ENCODE measurements at regions not wholly inside any gene's neighbourhood (a gene's known extent, or its start where the extent isn't known, plus 50 kb on each side); places are given as distances from the start of the nearest gene placed in this dataset.
A peak's percentile ranks its signal among the peaks of the same experiment; 100 is the strongest.

- no peak overlapping the region for H2BK15ac ChIP-seq (ENCODE audit: low read length)
- H2AFZ ChIP-seq (ENCODE audit: low read length): peak overlapping the region; percentile 2; the same call in 1 of the 2 replicates
- H3K4me2 ChIP-seq (ENCODE audit: insufficient read depth in 1 of 2, low read depth in 2 of 2, low read length in 2 of 2): no peak overlapping the region
- DNase-seq (ENCODE audit: low read depth in 1 of 2, low spot score in 2 of 2) (peak in 1 of 2 experiments; percentile 38), FAIRE-seq (no peak)
- no peaks in the 10 kb centered on the region for H3K79me2 ChIP-seq (ENCODE audit: control insufficient read depth in 1 of 2, insufficient read depth in 2 of 2, low read length in 2 of 2)
- H4K20me1 ChIP-seq (replicated peaks in 1 of 2; ENCODE audit: control insufficient read depth in 1 of 2, insufficient read depth in 2 of 2, low read length in 2 of 2): no peaks in the 10 kb centered on the region
- H3K4ac ChIP-seq (replicated peaks; ENCODE audit: insufficient read length, low read depth, low read length): no peak overlapping the region
- no peaks in the 10 kb centered on the region for H3K36me3 ChIP-seq (ENCODE audit: control insufficient read depth in 2 of 4, insufficient read depth in 4 of 4, low read length in 3 of 4)
- no peak overlapping the region for H4K91ac ChIP-seq (replicated peaks; ENCODE audit: insufficient read length, low read length)
- H2BK5ac ChIP-seq (ENCODE audit: low read depth, low read length): no peak overlapping the region
- H3K9ac ChIP-seq (replicated peaks in 1 of 4; ENCODE audit: extremely low read depth in 1 of 4, low read depth in 3 of 4, low read length in 3 of 4): no peak overlapping the region
- CTCF ChIA-PET (ENCODE audit: partially characterized antibody): interaction anchor here (0.6 to 1.3 kb wide), 5 partner anchors 12 to 706 kb away, joined by 3 to 4 read pairs (median 3); no protein-coding TSS in a partner anchor
- no peak overlapping the region for H3K23ac ChIP-seq (ENCODE audit: insufficient read length)
- H2AK5ac ChIP-seq (ENCODE audit: low read depth, low read length): no peak overlapping the region
- no peak overlapping the region; the same call in 1 of the 2 replicates for H2BK12ac ChIP-seq (ENCODE audit: low read depth, low read length)
- WGBS, 2 experiments (ENCODE audit: extremely low coverage in 1 of 2, insufficient coverage in 1 of 2, insufficient read length in 1 of 2, insufficient replicate concordance in 2 of 2, low coverage in 1 of 2, low lambda C conversion rate in 2 of 2, missing lambda C conversion rate in 1 of 2): 93% methylated on average over 13 of the region's 13 CpGs; no CpG with 5 or more reads in 1 of the 2 experiments
- POLR2A ChIA-PET (ENCODE audit: partially characterized antibody): interaction anchor here (0.6 to 1.4 kb wide), 2 partner anchors 10 to 130 kb away, joined by 3 to 4 read pairs; no protein-coding TSS in a partner anchor
- H3K4me1 ChIP-seq (replicated peaks in 1 of 4; ENCODE audit: control insufficient read depth in 3 of 4, insufficient read depth in 4 of 4, low read length in 3 of 4): peaks cover 0 to 6% (median 0%) of the 10 kb centered on the region in 4 experiments; a peak in 3 of 7 replicates
- no peak for TF ChIP-seq MAX (IDR thresholded peaks at IDR 0.05)
- no peak for TF ChIP-seq NRF1 (IDR thresholded peaks at IDR 0.05; ENCODE audit: low read depth, low read length)
- TF ChIP-seq CTBP2 (IDR thresholded peaks at IDR 0.05; ENCODE audit: borderline replicate concordance, insufficient read depth, insufficient read length, low read length): no peak
- no peaks in the 10 kb centered on the region for H3K23me2 ChIP-seq (ENCODE audit: low read depth, low read length)
- no peak overlapping the region for H4K5ac ChIP-seq (ENCODE audit: insufficient read length, low read depth, low read length)
- no peak overlapping the region for H2BK120ac ChIP-seq (replicated peaks; ENCODE audit: low read depth, low read length)
- H3K56ac ChIP-seq (replicated peaks; ENCODE audit: insufficient read length, low read depth, low read length): no peak overlapping the region
- no peak overlapping the region for H3K18ac ChIP-seq (ENCODE audit: extremely low read depth, low read length)
- H2BK20ac ChIP-seq (ENCODE audit: low read length): no peak overlapping the region
- H3K4me3 ChIP-seq (ENCODE audit: extremely low read depth in 1 of 4, insufficient read depth in 2 of 4, low read depth in 3 of 4, low read length in 4 of 4): no peak overlapping the region
- no peak overlapping the region for H4K8ac ChIP-seq (ENCODE audit: extremely low read depth, insufficient read depth, low read length)
- H3K27me3 ChIP-seq (replicated peaks in 1 of 4; ENCODE audit: control insufficient read depth in 3 of 4, extremely low read depth in 1 of 4, insufficient read depth in 3 of 4, low read length in 3 of 4): no peaks in the 10 kb centered on the region
- no peak overlapping the region for H3K14ac ChIP-seq (ENCODE audit: insufficient read length)
- H3K9me3 ChIP-seq (ENCODE audit: insufficient read depth in 2 of 2, low read depth in 1 of 2, low read length in 1 of 2): no peaks in the 10 kb centered on the region
- H3K27ac ChIP-seq (ENCODE audit: low read depth, low read length): no peak overlapping the region
- no peaks in the 10 kb centered on the region for H3K79me1 ChIP-seq (ENCODE audit: low read depth, low read length)
Measured at GRCh38 chr19:31518216-31519020, 169.2 kb upstream of the TSHZ3 start.
